Central memory CD8-positive, alpha-beta T cell (primary cell): ENCODE measurements at regions not wholly inside any gene's neighbourhood (a gene's known extent, or its start where the extent isn't known, plus 50 kb on each side); places are given as distances from the start of the nearest gene placed in this dataset.

Source experiments
- ATAC-seq: fragments of 150-1000 bp; cut with Tn5 transposase; replicated peaks from 2 replicates; pipeline ENCODE4 v1.10.0; 2022; ENCODE audit warnings: mild to moderate bottlenecking, moderate FRiP score, moderate number of reproducible peaks; ENCODE audit not compliant: poor library complexity, severe bottlenecking; ENCODE audit errors: extremely low read depth
- DNase-seq, 2 donors: peaks; one replicate each; pipeline ENCODE4 v3.0.0; 2021; ENCODE audit warnings: low spot score in 2 of 2
- H3K27ac Mint-ChIP-seq: one replicate; pipeline ENCODE4 v1.8.0; 2022; ENCODE audit warnings: low read depth, mild to moderate bottlenecking, moderate library complexity, mixed read lengths
- H3K27me3 Mint-ChIP-seq: one replicate; pipeline ENCODE4 v1.8.0; 2022; ENCODE audit warnings: mixed read lengths
- H3K36me3 Mint-ChIP-seq: one replicate; pipeline ENCODE4 v1.8.0; 2022; ENCODE audit warnings: mild to moderate bottlenecking, moderate library complexity, mixed read lengths; ENCODE audit not compliant: insufficient read depth
- H3K4me1 Mint-ChIP-seq: one replicate; pipeline ENCODE4 v1.8.0; 2022; ENCODE audit warnings: mixed read lengths
- H3K4me3 Mint-ChIP-seq: one replicate; pipeline ENCODE4 v1.8.0; 2022; ENCODE audit warnings: mild to moderate bottlenecking, moderate library complexity, mixed read lengths
- H3K9me3 Mint-ChIP-seq: one replicate; pipeline ENCODE4 v1.8.0; 2022; ENCODE audit warnings: mixed read lengths

- H3K36me3 Mint-ChIP-seq: no peaks in the 10 kb centered on the region
- H3K4me3 Mint-ChIP-seq: no peak overlapping the region
- no peak overlapping the region for H3K27ac Mint-ChIP-seq
- no peak for DNase-seq
- H3K27me3 Mint-ChIP-seq: no peaks in the 10 kb centered on the region
- no peak for ATAC-seq
- H3K4me1 Mint-ChIP-seq: no peaks in the 10 kb centered on the region
- no peaks in the 10 kb centered on the region for H3K9me3 Mint-ChIP-seq
These were observed 548.8 kb downstream of the FGF9 start for GRCh38 chr13:22219709-22220108.

GRCh38 chr13:22220151-22221135, 549.6 kb downstream of the FGF9 start:
- no peak for ATAC-seq
- H3K4me1 Mint-ChIP-seq: peaks cover 5% of the 10 kb centered on the region
- no peak overlapping the region for H3K4me3 Mint-ChIP-seq
- H3K9me3 Mint-ChIP-seq: no peaks in the 10 kb centered on the region
- no peak for DNase-seq
- no peaks in the 10 kb centered on the region for H3K27me3 Mint-ChIP-seq
- no peaks in the 10 kb centered on the region for H3K36me3 Mint-ChIP-seq
- no peak overlapping the region for H3K27ac Mint-ChIP-seq

- Mint-ChIP-seq H3K36me3 (no peaks in the 10 kb centered on the region), H3K4me3 (no peak overlapping the region), H3K27ac (no peak overlapping the region), H3K9me3 (no peaks in the 10 kb centered on the region), H3K27me3 (no peaks in the 10 kb centered on the region), H3K4me1 (peaks cover 5% of the 10 kb centered on the region)
- ATAC-seq (no peak), DNase-seq (no peak)
These were observed 552.5 kb downstream of the FGF9 start for GRCh38 chr13:22223411-22223810.

- Mint-ChIP-seq H3K36me3 (no peaks in the 10 kb centered on the region), H3K27ac (no peak overlapping the region), H3K4me3 (no peak overlapping the region), H3K4me1 (peaks cover 5% of the 10 kb centered on the region), H3K27me3 (no peaks in the 10 kb centered on the region), H3K9me3 (no peaks in the 10 kb centered on the region)
- ATAC-seq: no peak
- no peak for DNase-seq
These were observed 555.2 kb downstream of the FGF9 start for GRCh38 chr13:22226086-22226485.

GRCh38 chr13:22227895-22228294, 557.0 kb downstream of the FGF9 start:
- Mint-ChIP-seq H3K4me1 (peaks cover 5% of the 10 kb centered on the region), H3K27me3 (no peaks in the 10 kb centered on the region), H3K4me3 (no peak overlapping the region), H3K36me3 (no peaks in the 10 kb centered on the region), H3K27ac (no peak overlapping the region), H3K9me3 (no peaks in the 10 kb centered on the region)
- DNase-seq: no peak
- ATAC-seq: no peak

- H3K27me3 Mint-ChIP-seq: no peaks in the 10 kb centered on the region
- ATAC-seq (no peak), DNase-seq (no peak)
- H3K4me1 Mint-ChIP-seq: peaks cover 3% of the 10 kb centered on the region
- H3K27ac Mint-ChIP-seq: no peak overlapping the region
- H3K36me3 Mint-ChIP-seq: no peaks in the 10 kb centered on the region
- no peaks in the 10 kb centered on the region for H3K9me3 Mint-ChIP-seq
- no peak overlapping the region for H3K4me3 Mint-ChIP-seq
These were observed 559.0 kb downstream of the FGF9 start for GRCh38 chr13:22229916-22230315.

- Mint-ChIP-seq H3K4me3 (no peak overlapping the region), H3K27me3 (no peaks in the 10 kb centered on the region), H3K36me3 (no peaks in the 10 kb centered on the region), H3K27ac (no peak overlapping the region), H3K4me1 (no peaks in the 10 kb centered on the region), H3K9me3 (no peaks in the 10 kb centered on the region)
- ATAC-seq (no peak), DNase-seq (no peak)
These were observed 561.3 kb downstream of the FGF9 start for GRCh38 chr13:22232186-22232585.

- Mint-ChIP-seq H3K9me3 (no peaks in the 10 kb centered on the region), H3K27me3 (no peaks in the 10 kb centered on the region), H3K4me1 (no peaks in the 10 kb centered on the region), H3K4me3 (no peak overlapping the region), H3K27ac (no peak overlapping the region), H3K36me3 (peaks cover 2% of the 10 kb centered on the region)
- ATAC-seq (no peak), DNase-seq (no peak)
These were observed 564.5 kb downstream of the FGF9 start for GRCh38 chr13:22235285-22235949.

- H3K27ac Mint-ChIP-seq: no peak overlapping the region
- no peaks in the 10 kb centered on the region for H3K4me1 Mint-ChIP-seq
- no peaks in the 10 kb centered on the region for H3K9me3 Mint-ChIP-seq
- DNase-seq (no peak), ATAC-seq (no peak)
- H3K27me3 Mint-ChIP-seq: no peaks in the 10 kb centered on the region
- peaks cover 2% of the 10 kb centered on the region for H3K36me3 Mint-ChIP-seq
- no peak overlapping the region for H3K4me3 Mint-ChIP-seq
These were observed 565.0 kb downstream of the FGF9 start for GRCh38 chr13:22235950-22236290.

- Mint-ChIP-seq H3K27me3 (no peaks in the 10 kb centered on the region), H3K4me1 (no peaks in the 10 kb centered on the region), H3K36me3 (peaks cover 2% of the 10 kb centered on the region), H3K27ac (no peak overlapping the region), H3K4me3 (no peak overlapping the region), H3K9me3 (no peaks in the 10 kb centered on the region)
- ATAC-seq: no peak
- DNase-seq: no peak
These were observed 567.4 kb downstream of the FGF9 start for GRCh38 chr13:22238269-22238668.

- Mint-ChIP-seq H3K36me3 (peaks cover 2% of the 10 kb centered on the region), H3K4me1 (no peaks in the 10 kb centered on the region), H3K9me3 (no peaks in the 10 kb centered on the region), H3K4me3 (no peak overlapping the region), H3K27ac (no peak overlapping the region), H3K27me3 (no peaks in the 10 kb centered on the region)
- DNase-seq (no peak), ATAC-seq (no peak)
These were observed 569.8 kb downstream of the FGF9 start for GRCh38 chr13:22240716-22241115.

- Mint-ChIP-seq H3K4me3 (no peak overlapping the region), H3K27me3 (no peaks in the 10 kb centered on the region), H3K4me1 (no peaks in the 10 kb centered on the region), H3K27ac (no peak overlapping the region), H3K9me3 (no peaks in the 10 kb centered on the region), H3K36me3 (peaks cover 2% of the 10 kb centered on the region)
- ATAC-seq (no peak), DNase-seq (no peak)
These were observed 572.7 kb downstream of the FGF9 start for GRCh38 chr13:22243469-22244163.
